GM19372 (cell line): ENCODE measurements at regions not wholly inside any gene's neighbourhood (a gene's known extent, or its start where the extent isn't known, plus 50 kb on each side); places are given as distances from the start of the nearest gene placed in this dataset.

Experiments used
- ATAC-seq: cut with Tn5 transposase; IDR thresholded peaks from one replicate; pipeline ENCODE4 v1.9.1; 2021; ENCODE audit warnings: mild to moderate bottlenecking, low read depth, moderate library complexity; ENCODE audit not compliant: unreplicated experiment

GRCh38 chr2:150639383-150639782 lies 151.9 kb upstream of the RND3 start:
- ATAC-seq = no peak

- no peak for ATAC-seq
Observed at GRCh38 chr2:150631236-150631821, 143.9 kb upstream of the RND3 start.

GRCh38 chr2:150630587-150631235 lies 143.2 kb upstream of the RND3 start:
- ATAC-seq = no peak

GRCh38 chr2:150627526-150627925 lies 140.1 kb upstream of the RND3 start:
- ATAC-seq = no peak

- ATAC-seq = no peak
Observed at GRCh38 chr2:150626934-150627411, 139.5 kb upstream of the RND3 start.

- ATAC-seq = no peak
Observed at GRCh38 chr2:150625741-150626140, 138.3 kb upstream of the RND3 start.

GRCh38 chr2:150625303-150625702 lies 137.8 kb upstream of the RND3 start:
- no peak for ATAC-seq

GRCh38 chr2:150624001-150624401 lies 136.5 kb upstream of the RND3 start:
- no peak for ATAC-seq

- no peak for ATAC-seq
Observed at GRCh38 chr2:150621526-150622213, 134.2 kb upstream of the RND3 start.

GRCh38 chr2:150620855-150621254 lies 133.4 kb upstream of the RND3 start:
- no peak for ATAC-seq

- no peak for ATAC-seq
Observed at GRCh38 chr2:150620416-150620815, 132.9 kb upstream of the RND3 start.

- ATAC-seq = no peak
Observed at GRCh38 chr2:150619607-150620330, 132.3 kb upstream of the RND3 start.

GRCh38 chr2:150618245-150618895 lies 130.9 kb upstream of the RND3 start:
- ATAC-seq = no peak

- no peak for ATAC-seq
Observed at GRCh38 chr2:150617351-150617978, 130.0 kb upstream of the RND3 start.

- ATAC-seq = no peak
Observed at GRCh38 chr2:150612957-150613710, 125.7 kb upstream of the RND3 start.

GRCh38 chr2:150610670-150611279 lies 123.3 kb upstream of the RND3 start:
- no peak for ATAC-seq

GRCh38 chr2:150609831-150610582 lies 122.5 kb upstream of the RND3 start:
- ATAC-seq = no peak

- no peak for ATAC-seq
Observed at GRCh38 chr2:150608341-150608740, 120.9 kb upstream of the RND3 start.
